ENCODE measurements at regions not wholly inside any gene's neighbourhood (a gene's known extent, or its start where the extent isn't known, plus 50 kb on each side); places are given as distances from the start of the nearest gene placed in this dataset.

DNA sequence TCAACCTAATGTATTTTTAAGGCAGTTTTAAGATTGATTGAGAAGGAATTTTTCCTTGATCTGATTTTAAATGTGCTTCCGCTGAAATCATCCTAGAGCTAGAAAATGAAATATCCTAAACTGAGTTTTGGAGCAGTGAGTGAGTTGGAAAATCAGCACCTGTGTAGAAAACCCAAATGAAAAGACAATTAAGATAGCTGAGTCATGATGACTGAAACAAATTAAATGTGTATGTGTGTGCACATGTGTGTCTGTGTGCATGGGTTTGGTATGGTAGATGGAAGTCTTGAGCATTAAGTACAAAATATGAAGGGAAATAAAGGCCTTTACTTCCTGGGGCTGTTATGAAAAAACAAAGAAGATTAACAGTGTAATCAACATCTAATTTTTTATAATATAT lies 394.6 kb upstream of the MAP2 start:
- no peaks in the 10 kb centered on the region for H3K27me3 Mint-ChIP-seq (ENCODE audit: insufficient read depth)
- H3K4me3 Mint-ChIP-seq, result no peak overlapping the region

DNA sequence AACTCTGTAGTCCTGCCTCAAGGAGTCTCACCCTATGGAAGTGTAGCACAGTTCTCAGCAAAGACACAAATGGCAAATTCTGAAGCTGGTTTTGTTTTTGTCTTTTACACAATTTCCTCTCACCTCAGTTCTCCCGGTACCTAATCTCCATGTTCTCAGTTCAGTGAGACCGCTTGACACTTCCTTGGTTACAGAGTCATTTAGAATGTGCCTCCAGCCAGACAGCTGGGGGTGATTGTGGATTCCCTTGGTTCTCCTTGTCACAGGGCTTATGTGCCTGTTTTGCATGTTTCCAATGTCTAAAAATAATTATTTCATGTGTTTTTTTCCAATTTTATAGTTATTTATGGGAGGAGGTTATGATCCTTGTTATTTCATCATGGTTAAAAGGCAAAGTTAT lies 379.5 kb upstream of the MAP2 start:
- no peak overlapping the region for H3K4me3 Mint-ChIP-seq
- no peaks in the 10 kb centered on the region for H3K27me3 Mint-ChIP-seq (ENCODE audit: insufficient read depth)
- TF ChIP-seq, protein P1, sequence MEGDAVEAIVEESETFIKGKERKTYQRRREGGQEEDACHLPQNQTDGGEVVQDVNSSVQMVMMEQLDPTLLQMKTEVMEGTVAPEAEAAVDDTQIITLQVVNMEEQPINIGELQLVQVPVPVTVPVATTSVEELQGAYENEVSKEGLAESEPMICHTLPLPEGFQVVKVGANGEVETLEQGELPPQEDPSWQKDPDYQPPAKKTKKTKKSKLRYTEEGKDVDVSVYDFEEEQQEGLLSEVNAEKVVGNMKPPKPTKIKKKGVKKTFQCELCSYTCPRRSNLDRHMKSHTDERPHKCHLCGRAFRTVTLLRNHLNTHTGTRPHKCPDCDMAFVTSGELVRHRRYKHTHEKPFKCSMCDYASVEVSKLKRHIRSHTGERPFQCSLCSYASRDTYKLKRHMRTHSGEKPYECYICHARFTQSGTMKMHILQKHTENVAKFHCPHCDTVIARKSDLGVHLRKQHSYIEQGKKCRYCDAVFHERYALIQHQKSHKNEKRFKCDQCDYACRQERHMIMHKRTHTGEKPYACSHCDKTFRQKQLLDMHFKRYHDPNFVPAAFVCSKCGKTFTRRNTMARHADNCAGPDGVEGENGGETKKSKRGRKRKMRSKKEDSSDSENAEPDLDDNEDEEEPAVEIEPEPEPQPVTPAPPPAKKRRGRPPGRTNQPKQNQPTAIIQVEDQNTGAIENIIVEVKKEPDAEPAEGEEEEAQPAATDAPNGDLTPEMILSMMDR (IDR thresholded peaks at IDR 0.05), result no peak
- peaks cover 45% of the 10 kb centered on the region for H3K9me3 Mint-ChIP-seq
- no peaks in the 10 kb centered on the region for H3K36me3 Mint-ChIP-seq (ENCODE audit: low read depth)
- DNase-seq, result no peak
- no peak overlapping the region for H3K27ac Mint-ChIP-seq
- H3K4me1 Mint-ChIP-seq (ENCODE audit: low read depth), result no peaks in the 10 kb centered on the region

More for the DNA sequence above, 394.6 kb upstream of the MAP2 start:
- H3K9me3 Mint-ChIP-seq, result peaks cover 45% of the 10 kb centered on the region
- TF ChIP-seq, protein P1 (IDR thresholded peaks at IDR 0.05), result no peak
- H3K27ac Mint-ChIP-seq, result no peak overlapping the region
- H3K36me3 Mint-ChIP-seq (ENCODE audit: low read depth), result no peaks in the 10 kb centered on the region
- H3K4me1 Mint-ChIP-seq (ENCODE audit: low read depth), result no peaks in the 10 kb centered on the region
- no peak for DNase-seq

DNA sequence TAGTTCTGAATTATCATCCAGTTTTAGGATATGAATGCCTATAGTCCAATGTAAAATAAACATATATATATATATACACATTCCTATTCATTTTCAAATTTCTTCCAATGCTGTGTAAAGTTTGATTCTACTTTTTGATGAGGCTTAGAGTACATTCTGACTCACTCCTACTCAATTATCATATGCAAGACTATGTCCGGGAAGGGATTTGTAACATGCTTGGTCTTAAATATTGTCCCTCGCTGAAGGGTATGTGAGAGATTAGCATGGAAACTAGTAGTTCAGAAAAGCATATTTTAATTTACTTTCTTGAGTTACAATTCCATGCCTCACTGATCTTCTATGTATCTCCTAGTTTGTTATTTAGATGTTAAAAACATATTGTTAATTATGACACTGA lies 377.7 kb upstream of the MAP2 start:
- no peak overlapping the region for H3K4me3 Mint-ChIP-seq
- no peak for DNase-seq
- H3K27me3 Mint-ChIP-seq (ENCODE audit: insufficient read depth), result no peaks in the 10 kb centered on the region
- H3K27ac Mint-ChIP-seq, result no peak overlapping the region
- no peaks in the 10 kb centered on the region for H3K36me3 Mint-ChIP-seq (ENCODE audit: low read depth)
- peaks cover 39% of the 10 kb centered on the region for H3K9me3 Mint-ChIP-seq
- TF ChIP-seq, protein P1 (IDR thresholded peaks at IDR 0.05), result no peak
- no peaks in the 10 kb centered on the region for H3K4me1 Mint-ChIP-seq (ENCODE audit: low read depth)

DNA sequence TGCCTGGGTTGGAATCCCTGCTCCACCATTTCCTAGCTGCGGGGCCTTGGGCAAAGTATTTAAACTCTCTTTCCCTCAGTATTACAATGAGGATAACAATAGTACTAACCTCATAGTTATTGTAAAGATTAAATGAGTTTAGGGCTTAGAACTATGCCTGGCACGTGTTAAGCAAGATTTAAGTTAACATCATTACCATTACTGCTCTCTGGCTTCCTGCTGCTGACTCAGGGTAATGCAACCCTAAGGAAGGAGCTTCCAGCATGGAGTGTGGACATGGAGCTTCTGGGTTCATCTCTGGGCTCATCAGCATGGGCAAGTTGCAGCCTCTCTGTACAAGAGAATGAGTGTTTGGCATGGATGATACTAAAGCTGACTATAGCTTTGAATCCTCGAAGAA lies 374.2 kb upstream of the MAP2 start:
- no peak for DNase-seq
- H3K4me1 Mint-ChIP-seq (ENCODE audit: low read depth), result no peaks in the 10 kb centered on the region
- peaks cover 47% of the 10 kb centered on the region for H3K9me3 Mint-ChIP-seq
- H3K36me3 Mint-ChIP-seq (ENCODE audit: low read depth), result no peaks in the 10 kb centered on the region
- no peak overlapping the region for H3K27ac Mint-ChIP-seq
- H3K4me3 Mint-ChIP-seq, result no peak overlapping the region
- TF ChIP-seq, protein P1 (IDR thresholded peaks at IDR 0.05), result no peak
- H3K27me3 Mint-ChIP-seq (ENCODE audit: insufficient read depth), result no peaks in the 10 kb centered on the region

DNA sequence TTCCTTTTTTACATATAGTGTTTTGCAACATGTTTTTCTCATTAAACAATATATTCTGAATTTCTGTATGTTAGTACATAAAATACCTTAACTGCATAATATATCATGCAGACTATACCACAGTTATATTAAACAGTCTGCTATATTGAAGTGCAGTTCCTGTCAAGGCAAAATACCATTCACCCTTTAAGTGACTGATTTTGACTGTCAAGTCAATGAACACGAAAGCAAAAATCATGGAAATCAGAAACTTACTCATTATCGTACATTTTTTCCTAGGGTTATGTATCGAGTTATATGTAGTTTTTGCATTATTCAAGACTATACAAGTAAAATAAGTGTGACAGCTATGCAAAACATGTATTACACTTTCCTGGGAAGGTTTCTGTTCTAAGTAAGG lies 361.6 kb upstream of the MAP2 start:
- no peaks in the 10 kb centered on the region for H3K27me3 Mint-ChIP-seq (ENCODE audit: insufficient read depth)
- H3K4me3 Mint-ChIP-seq, result no peak overlapping the region
- H3K9me3 Mint-ChIP-seq, result peaks cover 40% of the 10 kb centered on the region
- no peaks in the 10 kb centered on the region for H3K4me1 Mint-ChIP-seq (ENCODE audit: low read depth)
- no peaks in the 10 kb centered on the region for H3K36me3 Mint-ChIP-seq (ENCODE audit: low read depth)
- TF ChIP-seq, protein P1 (IDR thresholded peaks at IDR 0.05), result no peak
- DNase-seq, result no peak
- no peak overlapping the region for H3K27ac Mint-ChIP-seq

DNA sequence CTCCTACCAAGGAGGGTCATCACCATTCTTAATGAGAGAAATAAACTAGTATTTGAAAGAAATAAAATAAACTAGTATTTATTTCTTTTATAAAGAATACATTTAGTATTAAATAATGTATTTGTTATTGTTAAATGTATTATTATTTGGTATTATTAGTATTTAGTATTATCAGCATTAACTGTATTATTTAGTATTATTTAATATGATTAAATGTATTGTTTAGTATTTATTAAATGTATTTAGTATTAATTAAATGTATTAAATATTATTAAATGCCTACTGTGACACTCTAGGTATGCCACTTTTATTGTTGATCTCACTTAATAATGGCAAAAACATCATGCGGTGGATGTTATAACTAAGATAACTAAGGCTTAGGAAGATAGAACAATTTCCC lies 353.6 kb upstream of the MAP2 start:
- Mint-ChIP-seq H3K9me3 (peaks cover 37% of the 10 kb centered on the region), H3K27ac (no peak overlapping the region), H3K36me3 (ENCODE audit: low read depth) (no peaks in the 10 kb centered on the region), H3K4me3 (no peak overlapping the region), H3K4me1 (ENCODE audit: low read depth) (no peaks in the 10 kb centered on the region), H3K27me3 (ENCODE audit: insufficient read depth) (no peaks in the 10 kb centered on the region; the same call in 1 of the 2 replicates)
- TF ChIP-seq, protein P1 (IDR thresholded peaks at IDR 0.05), result no peak
- no peak for DNase-seq
